ENCODE measurements at regions not wholly inside any gene's neighbourhood (a gene's known extent, or its start where the extent isn't known, plus 50 kb on each side); places are given as distances from the start of the nearest gene placed in this dataset.

DNA sequence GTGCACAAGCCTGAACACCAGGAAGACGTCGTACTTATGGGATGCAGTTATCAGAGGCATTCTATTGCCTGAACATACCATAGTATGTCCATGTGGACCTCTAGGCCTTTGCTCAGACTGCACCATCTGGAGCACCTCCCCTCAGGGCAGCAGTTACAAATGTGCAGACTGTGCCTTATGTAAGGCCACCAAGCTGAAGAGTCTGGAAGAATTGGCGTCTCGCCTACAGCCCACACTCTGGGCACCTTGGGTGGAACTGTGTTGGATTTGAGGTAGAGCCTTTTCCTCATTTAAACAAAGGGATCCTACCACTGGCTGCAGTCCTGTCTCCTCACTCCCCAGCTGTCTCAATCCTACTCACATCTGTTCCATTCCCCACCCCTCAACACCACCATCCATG lies 204.3 kb upstream of the FRMD6 start:
- Histone ChIP-seq H3K36me3 (ENCODE audit: control insufficient read depth in 2 of 2, insufficient read depth in 1 of 2, low read length in 2 of 2) (no peaks in the 10 kb centered on the region), H3K9me3 (ENCODE audit: control insufficient read depth, insufficient read depth, low read depth, low read length) (no peaks in the 10 kb centered on the region), H3K27ac (ENCODE audit: extremely low read depth, low read depth, low read length) (no peak overlapping the region), H3K4me1 (ENCODE audit: control insufficient read depth, insufficient read depth, low read length) (no peaks in the 10 kb centered on the region), H3K4me3 (ENCODE audit: low read depth, low read length) (no peak overlapping the region)
- TF ChIP-seq ZNF366 (tag by site-specific recombination; conservative IDR thresholded peaks at IDR 0.05) (no peak), ZBTB8A (tag by site-specific recombination; IDR thresholded peaks at IDR 0.05) (no peak), EGR2 (tag by site-specific recombination; IDR thresholded peaks at IDR 0.05; ENCODE audit: low read depth) (no peak), HOXA7 (CRISPR knock-in tag; IDR thresholded peaks at IDR 0.05; ENCODE audit: borderline replicate concordance) (no peak), ZNF324 (tag by site-specific recombination; IDR thresholded peaks at IDR 0.05) (no peak), ZNF548 (tag by site-specific recombination; IDR thresholded peaks at IDR 0.05) (no peak), ZNF530 (tag by site-specific recombination; IDR thresholded peaks at IDR 0.05; ENCODE audit: low read depth) (no peak), OVOL3 (tag by site-specific recombination; IDR thresholded peaks at IDR 0.05) (no peak), ZNF155 (tag by site-specific recombination; IDR thresholded peaks at IDR 0.05) (no peak), MEIS1 (CRISPR knock-in tag; IDR thresholded peaks at IDR 0.05; ENCODE audit: borderline replicate concordance) (no peak), ZNF555 (tag by site-specific recombination; conservative IDR thresholded peaks at IDR 0.05) (no peak), SALL2 (tag by site-specific recombination; IDR thresholded peaks at IDR 0.05; ENCODE audit: borderline replicate concordance) (no peak), ZBTB48 (tag by site-specific recombination; IDR thresholded peaks at IDR 0.05) (no peak), YY1 (tag by site-specific recombination; IDR thresholded peaks at IDR 0.05) (no peak), ZNF473 (tag by site-specific recombination; IDR thresholded peaks at IDR 0.05) (no peak), ZNF629 (tag by site-specific recombination; IDR thresholded peaks at IDR 0.05) (no peak)
- TF ChIP-seq, protein P1, sequence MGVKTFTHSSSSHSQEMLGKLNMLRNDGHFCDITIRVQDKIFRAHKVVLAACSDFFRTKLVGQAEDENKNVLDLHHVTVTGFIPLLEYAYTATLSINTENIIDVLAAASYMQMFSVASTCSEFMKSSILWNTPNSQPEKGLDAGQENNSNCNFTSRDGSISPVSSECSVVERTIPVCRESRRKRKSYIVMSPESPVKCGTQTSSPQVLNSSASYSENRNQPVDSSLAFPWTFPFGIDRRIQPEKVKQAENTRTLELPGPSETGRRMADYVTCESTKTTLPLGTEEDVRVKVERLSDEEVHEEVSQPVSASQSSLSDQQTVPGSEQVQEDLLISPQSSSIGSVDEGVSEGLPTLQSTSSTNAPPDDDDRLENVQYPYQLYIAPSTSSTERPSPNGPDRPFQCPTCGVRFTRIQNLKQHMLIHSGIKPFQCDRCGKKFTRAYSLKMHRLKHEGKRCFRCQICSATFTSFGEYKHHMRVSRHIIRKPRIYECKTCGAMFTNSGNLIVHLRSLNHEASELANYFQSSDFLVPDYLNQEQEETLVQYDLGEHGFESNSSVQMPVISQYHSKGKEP (tag by site-specific recombination; IDR thresholded peaks at IDR 0.05) = no peak
- TF ChIP-seq, protein P2, sequence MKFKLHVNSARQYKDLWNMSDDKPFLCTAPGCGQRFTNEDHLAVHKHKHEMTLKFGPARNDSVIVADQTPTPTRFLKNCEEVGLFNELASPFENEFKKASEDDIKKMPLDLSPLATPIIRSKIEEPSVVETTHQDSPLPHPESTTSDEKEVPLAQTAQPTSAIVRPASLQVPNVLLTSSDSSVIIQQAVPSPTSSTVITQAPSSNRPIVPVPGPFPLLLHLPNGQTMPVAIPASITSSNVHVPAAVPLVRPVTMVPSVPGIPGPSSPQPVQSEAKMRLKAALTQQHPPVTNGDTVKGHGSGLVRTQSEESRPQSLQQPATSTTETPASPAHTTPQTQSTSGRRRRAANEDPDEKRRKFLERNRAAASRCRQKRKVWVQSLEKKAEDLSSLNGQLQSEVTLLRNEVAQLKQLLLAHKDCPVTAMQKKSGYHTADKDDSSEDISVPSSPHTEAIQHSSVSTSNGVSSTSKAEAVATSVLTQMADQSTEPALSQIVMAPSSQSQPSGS (tag by site-specific recombination; IDR thresholded peaks at IDR 0.05; ENCODE audit: low read depth) = no peak
- TF ChIP-seq, protein P3, sequence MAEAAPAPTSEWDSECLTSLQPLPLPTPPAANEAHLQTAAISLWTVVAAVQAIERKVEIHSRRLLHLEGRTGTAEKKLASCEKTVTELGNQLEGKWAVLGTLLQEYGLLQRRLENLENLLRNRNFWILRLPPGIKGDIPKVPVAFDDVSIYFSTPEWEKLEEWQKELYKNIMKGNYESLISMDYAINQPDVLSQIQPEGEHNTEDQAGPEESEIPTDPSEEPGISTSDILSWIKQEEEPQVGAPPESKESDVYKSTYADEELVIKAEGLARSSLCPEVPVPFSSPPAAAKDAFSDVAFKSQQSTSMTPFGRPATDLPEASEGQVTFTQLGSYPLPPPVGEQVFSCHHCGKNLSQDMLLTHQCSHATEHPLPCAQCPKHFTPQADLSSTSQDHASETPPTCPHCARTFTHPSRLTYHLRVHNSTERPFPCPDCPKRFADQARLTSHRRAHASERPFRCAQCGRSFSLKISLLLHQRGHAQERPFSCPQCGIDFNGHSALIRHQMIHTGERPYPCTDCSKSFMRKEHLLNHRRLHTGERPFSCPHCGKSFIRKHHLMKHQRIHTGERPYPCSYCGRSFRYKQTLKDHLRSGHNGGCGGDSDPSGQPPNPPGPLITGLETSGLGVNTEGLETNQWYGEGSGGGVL (tag by site-specific recombination; IDR thresholded peaks at IDR 0.05) = no peak
- ChIA-PET CTCF (interaction anchor here (1.2 to 1.6 kb wide), 2 partner anchors 204 to 328 kb away, joined by 3 to 4 read pairs; partner anchors contain the start of gene FRMD6), POLR2A (no interaction called here)

DNA sequence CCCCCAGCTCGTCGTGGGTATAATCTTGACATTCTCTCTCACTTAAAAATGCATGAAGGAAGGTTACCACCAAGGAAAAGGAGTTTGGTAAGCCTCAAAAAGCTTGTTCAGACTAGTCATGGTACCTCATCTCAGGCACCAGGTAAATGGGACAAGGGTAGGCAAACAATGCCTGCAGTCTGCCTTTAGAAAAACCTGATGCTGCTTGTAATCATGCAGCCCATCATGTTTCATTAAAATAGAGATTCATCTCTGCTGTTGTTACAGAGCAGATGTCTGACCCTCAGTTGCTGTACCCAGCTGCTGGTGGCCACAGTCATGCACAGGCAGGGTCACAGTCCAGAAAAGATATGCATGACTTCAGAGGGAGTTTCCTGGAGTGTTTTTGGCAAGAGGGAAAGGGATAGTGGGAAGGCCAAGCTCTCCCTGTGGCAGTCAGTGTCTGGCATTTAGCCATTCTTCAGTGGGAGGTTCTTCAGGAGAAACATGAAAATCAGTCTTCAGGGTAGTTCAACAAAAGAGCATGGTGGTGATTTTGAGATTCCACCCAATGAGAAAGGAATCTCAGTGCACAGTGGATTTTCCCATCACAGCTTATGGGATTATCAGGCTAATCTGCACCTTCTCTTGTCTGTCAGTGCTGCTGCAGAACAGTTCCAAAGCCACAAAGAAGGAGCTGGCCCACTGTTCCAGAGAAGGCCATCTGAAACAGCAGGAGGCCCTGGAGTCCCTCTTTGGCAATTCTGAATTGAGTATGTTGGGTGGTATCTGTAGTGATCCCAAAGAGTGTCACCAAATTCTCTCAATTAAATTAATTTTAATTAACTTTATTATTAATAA lies 202.7 kb upstream of the FRMD6 start:
- no peak overlapping the region for H3K27ac ChIP-seq (ENCODE audit: extremely low read depth, low read depth, low read length)
- H3K4me1 ChIP-seq (ENCODE audit: control insufficient read depth, insufficient read depth, low read length) = no peaks in the 10 kb centered on the region
- no peak overlapping the region for H3K4me3 ChIP-seq (ENCODE audit: low read depth, low read length)
- CTCF ChIA-PET = interaction anchor here (0.5 to 1.6 kb wide), 3 partner anchors 90 to 327 kb away, joined by 4 to 5 read pairs (median 4); no protein-coding TSS in a partner anchor
- POLR2A ChIA-PET = no interaction called here
- H3K36me3 ChIP-seq (ENCODE audit: control insufficient read depth in 2 of 2, insufficient read depth in 1 of 2, low read length in 2 of 2) = no peaks in the 10 kb centered on the region
- H3K9me3 ChIP-seq (ENCODE audit: control insufficient read depth, insufficient read depth, low read depth, low read length) = no peaks in the 10 kb centered on the region
- TF ChIP-seq, protein P4, sequence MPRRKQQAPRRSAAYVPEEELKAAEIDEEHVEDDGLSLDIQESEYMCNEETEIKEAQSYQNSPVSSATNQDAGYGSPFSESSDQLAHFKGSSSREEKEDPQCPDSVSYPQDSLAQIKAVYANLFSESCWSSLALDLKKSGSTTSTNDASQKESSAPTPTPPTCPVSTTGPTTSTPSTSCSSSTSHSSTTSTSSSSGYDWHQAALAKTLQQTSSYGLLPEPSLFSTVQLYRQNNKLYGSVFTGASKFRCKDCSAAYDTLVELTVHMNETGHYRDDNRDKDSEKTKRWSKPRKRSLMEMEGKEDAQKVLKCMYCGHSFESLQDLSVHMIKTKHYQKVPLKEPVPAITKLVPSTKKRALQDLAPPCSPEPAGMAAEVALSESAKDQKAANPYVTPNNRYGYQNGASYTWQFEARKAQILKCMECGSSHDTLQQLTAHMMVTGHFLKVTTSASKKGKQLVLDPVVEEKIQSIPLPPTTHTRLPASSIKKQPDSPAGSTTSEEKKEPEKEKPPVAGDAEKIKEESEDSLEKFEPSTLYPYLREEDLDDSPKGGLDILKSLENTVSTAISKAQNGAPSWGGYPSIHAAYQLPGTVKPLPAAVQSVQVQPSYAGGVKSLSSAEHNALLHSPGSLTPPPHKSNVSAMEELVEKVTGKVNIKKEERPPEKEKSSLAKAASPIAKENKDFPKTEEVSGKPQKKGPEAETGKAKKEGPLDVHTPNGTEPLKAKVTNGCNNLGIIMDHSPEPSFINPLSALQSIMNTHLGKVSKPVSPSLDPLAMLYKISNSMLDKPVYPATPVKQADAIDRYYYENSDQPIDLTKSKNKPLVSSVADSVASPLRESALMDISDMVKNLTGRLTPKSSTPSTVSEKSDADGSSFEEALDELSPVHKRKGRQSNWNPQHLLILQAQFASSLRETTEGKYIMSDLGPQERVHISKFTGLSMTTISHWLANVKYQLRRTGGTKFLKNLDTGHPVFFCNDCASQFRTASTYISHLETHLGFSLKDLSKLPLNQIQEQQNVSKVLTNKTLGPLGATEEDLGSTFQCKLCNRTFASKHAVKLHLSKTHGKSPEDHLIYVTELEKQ (tag by site-specific recombination; IDR thresholded peaks at IDR 0.05; ENCODE audit: borderline replicate concordance) = no peak
- TF ChIP-seq ZNF501 (tag by site-specific recombination; IDR thresholded peaks at IDR 0.05) (no peak), OVOL3 (tag by site-specific recombination; IDR thresholded peaks at IDR 0.05) (no peak), ZBTB17 (tag by site-specific recombination; IDR thresholded peaks at IDR 0.05) (no peak), KLF16 (tag by site-specific recombination; IDR thresholded peaks at IDR 0.05) (no peak), SP7 (tag by site-specific recombination; IDR thresholded peaks at IDR 0.05) (no peak), SP2 (tag by site-specific recombination; IDR thresholded peaks at IDR 0.05) (no peak)
- TF ChIP-seq, protein P5, sequence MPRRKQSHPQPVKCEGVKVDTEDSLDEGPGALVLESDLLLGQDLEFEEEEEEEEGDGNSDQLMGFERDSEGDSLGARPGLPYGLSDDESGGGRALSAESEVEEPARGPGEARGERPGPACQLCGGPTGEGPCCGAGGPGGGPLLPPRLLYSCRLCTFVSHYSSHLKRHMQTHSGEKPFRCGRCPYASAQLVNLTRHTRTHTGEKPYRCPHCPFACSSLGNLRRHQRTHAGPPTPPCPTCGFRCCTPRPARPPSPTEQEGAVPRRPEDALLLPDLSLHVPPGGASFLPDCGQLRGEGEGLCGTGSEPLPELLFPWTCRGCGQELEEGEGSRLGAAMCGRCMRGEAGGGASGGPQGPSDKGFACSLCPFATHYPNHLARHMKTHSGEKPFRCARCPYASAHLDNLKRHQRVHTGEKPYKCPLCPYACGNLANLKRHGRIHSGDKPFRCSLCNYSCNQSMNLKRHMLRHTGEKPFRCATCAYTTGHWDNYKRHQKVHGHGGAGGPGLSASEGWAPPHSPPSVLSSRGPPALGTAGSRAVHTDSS (tag by site-specific recombination; IDR thresholded peaks at IDR 0.05) = no peak
